Smooth muscle cell (in vitro differentiated cells): ENCODE measurements at regions not wholly inside any gene's neighbourhood (a gene's known extent, or its start where the extent isn't known, plus 50 kb on each side); places are given as distances from the start of the nearest gene placed in this dataset.

Experiments used
- DNase-seq: peaks from one replicate; lab custom pipeline; 2025; ENCODE audit not compliant: unreplicated experiment; lab: John Stamatoyannopoulos, UW
- H2AFZ ChIP-seq: fragments of 200-600 bp; sonication (generic); 2 replicates; pipeline ENCODE4 v1.6.0; 2016; ENCODE audit warnings: antibody characterized with exemption, low read depth, mild to moderate bottlenecking
- H3F3A ChIP-seq: fragments of 200-600 bp; sonication (generic); 2 replicates; pipeline ENCODE4 v1.6.0; 2017; ENCODE audit warnings: antibody characterized with exemption, low read depth
- H3K27ac ChIP-seq: fragments of 200-600 bp; sonication (generic); 2 replicates; pipeline ENCODE4 v1.5.1; 2016; ENCODE audit warnings: low read depth, mild to moderate bottlenecking
- H3K27me3 ChIP-seq: fragments of 200-600 bp; sonication (generic); 2 replicates; pipeline ENCODE4 v1.6.1; 2016; ENCODE audit warnings: low read depth, mild to moderate bottlenecking
- H3K36me3 ChIP-seq: fragments of 200-600 bp; sonication (generic); 2 replicates; pipeline ENCODE4 v1.5.1; 2016; ENCODE audit warnings: low read depth
- H3K4me1 ChIP-seq: fragments of 200-600 bp; sonication (generic); 2 replicates; pipeline ENCODE4 v1.5.1; 2016; ENCODE audit warnings: low read depth
- H3K4me2 ChIP-seq: fragments of 200-600 bp; sonication (generic); 2 replicates; pipeline ENCODE4 v1.6.0; 2016; ENCODE audit warnings: mild to moderate bottlenecking
- H3K4me3 ChIP-seq: fragments of 200-600 bp; sonication (generic); 2 replicates; pipeline ENCODE4 v1.5.1; 2016; ENCODE audit warnings: mild to moderate bottlenecking
- H3K79me2 ChIP-seq: fragments of 200-600 bp; sonication (generic); 2 replicates; pipeline ENCODE4 v1.6.0; 2016; ENCODE audit warnings: low read depth, mild to moderate bottlenecking
- H3K9ac ChIP-seq: fragments of 200-600 bp; sonication (generic); 2 replicates; pipeline ENCODE4 v1.6.0; 2016; ENCODE audit warnings: low read depth
- H3K9me3 ChIP-seq: fragments of 200-600 bp; sonication (generic); replicated peaks from 2 replicates; pipeline ENCODE4 v1.5.1; 2016; ENCODE audit warnings: low read depth
- H4K20me1 ChIP-seq: fragments of 200-600 bp; sonication (generic); 2 replicates; pipeline ENCODE4 v1.6.0; 2016; ENCODE audit warnings: low read depth
- WGBS: methylation state at CpG from one replicate; pipeline ENCODE4 v1.1.7; 2016; ENCODE audit warnings: low lambda C conversion rate; 5-methylcytosine and 5-hydroxymethylcytosine counted together
- TF ChIP-seq, protein P1 (sequence below): fragments of 200-600 bp; sonication (generic); IDR thresholded peaks from 2 replicates; pipeline ENCODE4 v1.5.1; 2017; ENCODE audit warnings: borderline replicate concordance, mild to moderate bottlenecking, antibody characterized with exemption; ENCODE audit not compliant: insufficient read depth, poor library complexity, severe bottlenecking

DNA sequence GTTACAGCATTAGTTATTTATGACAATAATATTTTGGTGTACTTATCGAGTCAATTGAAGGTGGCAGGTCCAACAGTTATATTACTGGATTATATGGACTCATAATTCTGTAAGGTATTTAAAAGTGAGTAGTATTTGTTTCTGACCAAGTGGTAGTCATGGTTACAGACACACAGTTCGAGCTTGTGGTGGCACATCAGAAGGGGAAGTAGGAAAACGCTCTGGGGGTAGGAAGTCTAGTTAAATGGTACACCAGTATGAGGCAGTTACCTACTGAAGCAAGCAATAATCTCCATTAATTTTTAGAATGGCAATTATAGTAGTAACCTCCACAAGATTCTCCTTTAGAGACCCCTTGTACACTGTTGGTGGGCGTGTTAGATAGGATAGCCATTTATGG lies 541.2 kb downstream of the ETV1 start:
- H3F3A ChIP-seq = no peaks in the 10 kb centered on the region
- no peak for DNase-seq
- no peaks in the 10 kb centered on the region for H3K36me3 ChIP-seq
- no peak overlapping the region for H3K4me3 ChIP-seq
- H3K4me2 ChIP-seq = no peak overlapping the region
- H3K27ac ChIP-seq = no peak overlapping the region
- no peak overlapping the region for H2AFZ ChIP-seq
- H4K20me1 ChIP-seq = no peaks in the 10 kb centered on the region
- no peaks in the 10 kb centered on the region for H3K4me1 ChIP-seq
- H3K9ac ChIP-seq = no peak overlapping the region
- no peaks in the 10 kb centered on the region for H3K79me2 ChIP-seq
- no peaks in the 10 kb centered on the region for H3K9me3 ChIP-seq
- TF ChIP-seq, protein P1, sequence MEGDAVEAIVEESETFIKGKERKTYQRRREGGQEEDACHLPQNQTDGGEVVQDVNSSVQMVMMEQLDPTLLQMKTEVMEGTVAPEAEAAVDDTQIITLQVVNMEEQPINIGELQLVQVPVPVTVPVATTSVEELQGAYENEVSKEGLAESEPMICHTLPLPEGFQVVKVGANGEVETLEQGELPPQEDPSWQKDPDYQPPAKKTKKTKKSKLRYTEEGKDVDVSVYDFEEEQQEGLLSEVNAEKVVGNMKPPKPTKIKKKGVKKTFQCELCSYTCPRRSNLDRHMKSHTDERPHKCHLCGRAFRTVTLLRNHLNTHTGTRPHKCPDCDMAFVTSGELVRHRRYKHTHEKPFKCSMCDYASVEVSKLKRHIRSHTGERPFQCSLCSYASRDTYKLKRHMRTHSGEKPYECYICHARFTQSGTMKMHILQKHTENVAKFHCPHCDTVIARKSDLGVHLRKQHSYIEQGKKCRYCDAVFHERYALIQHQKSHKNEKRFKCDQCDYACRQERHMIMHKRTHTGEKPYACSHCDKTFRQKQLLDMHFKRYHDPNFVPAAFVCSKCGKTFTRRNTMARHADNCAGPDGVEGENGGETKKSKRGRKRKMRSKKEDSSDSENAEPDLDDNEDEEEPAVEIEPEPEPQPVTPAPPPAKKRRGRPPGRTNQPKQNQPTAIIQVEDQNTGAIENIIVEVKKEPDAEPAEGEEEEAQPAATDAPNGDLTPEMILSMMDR = no peak
- 86% methylated on average over 4 of the region's 4 CpGs for WGBS
- no peaks in the 10 kb centered on the region for H3K27me3 ChIP-seq

DNA sequence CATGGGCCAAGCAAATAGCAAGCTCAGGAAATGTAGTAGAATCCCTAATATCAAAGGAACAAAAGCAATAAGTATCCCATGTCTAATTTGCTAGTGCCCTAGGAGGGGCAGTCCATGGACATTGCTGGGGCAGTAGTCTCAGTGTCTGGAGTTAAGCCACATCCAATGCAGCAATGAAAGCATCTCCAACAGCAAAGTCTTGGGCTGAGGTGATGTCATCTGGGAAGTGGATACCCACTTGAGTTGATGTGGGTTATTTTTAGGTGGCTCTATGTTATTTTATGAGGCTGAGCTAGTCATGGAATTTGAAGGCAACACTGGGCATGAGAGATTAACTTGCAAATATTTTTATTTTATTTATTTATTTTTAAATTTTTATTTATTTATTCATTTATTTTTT lies 540.0 kb downstream of the ETV1 start:
- DNase-seq = no peak
- Histone ChIP-seq H3K27me3 (no peaks in the 10 kb centered on the region), H3F3A (no peaks in the 10 kb centered on the region), H2AFZ (no peak overlapping the region), H3K9me3 (no peaks in the 10 kb centered on the region), H3K9ac (no peak overlapping the region), H3K4me3 (no peak overlapping the region), H3K4me1 (no peaks in the 10 kb centered on the region), H3K36me3 (no peaks in the 10 kb centered on the region), H3K4me2 (no peak overlapping the region), H3K79me2 (no peaks in the 10 kb centered on the region), H4K20me1 (no peaks in the 10 kb centered on the region), H3K27ac (no peak overlapping the region)
- TF ChIP-seq, protein P1 = no peak

DNA sequence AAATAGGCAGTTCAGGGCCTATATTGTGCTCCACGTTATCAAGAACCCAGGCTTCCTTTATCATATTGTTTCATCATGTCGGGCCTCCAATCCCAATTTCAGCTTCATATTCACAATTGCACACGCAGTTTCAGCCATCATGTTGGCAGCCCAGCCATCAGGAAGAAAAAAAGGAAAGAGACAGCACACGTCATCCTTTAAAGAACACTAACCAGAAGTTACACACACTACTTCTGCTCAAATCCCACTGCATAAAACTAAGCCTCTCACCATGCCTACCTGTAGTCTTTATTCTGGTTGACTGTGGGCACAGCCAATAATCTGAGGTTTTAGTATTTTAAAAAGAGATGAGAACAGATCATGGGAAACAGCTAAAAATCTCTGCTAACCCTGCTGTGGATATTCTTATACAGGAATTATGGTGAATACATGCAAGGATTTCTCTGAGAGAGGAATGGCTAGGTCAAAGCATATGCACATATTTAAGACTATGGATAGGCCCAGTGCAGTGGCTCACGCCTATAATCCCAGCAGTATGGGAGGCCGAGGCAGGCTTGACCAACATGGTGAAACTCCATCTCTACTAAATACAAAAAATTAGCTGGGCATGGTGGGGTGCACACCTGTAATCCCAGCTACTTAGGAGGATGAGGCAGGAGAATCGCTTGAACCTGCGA lies 534.4 kb downstream of the ETV1 start:
- H3K36me3 ChIP-seq = no peaks in the 10 kb centered on the region
- H3K9me3 ChIP-seq = no peaks in the 10 kb centered on the region
- no peaks in the 10 kb centered on the region for H3K27me3 ChIP-seq
- H2AFZ ChIP-seq = no peak overlapping the region
- H3K4me1 ChIP-seq = no peaks in the 10 kb centered on the region
- no peak overlapping the region for H3K9ac ChIP-seq
- H3K79me2 ChIP-seq = no peaks in the 10 kb centered on the region
- no peak overlapping the region for H3K4me2 ChIP-seq
- H4K20me1 ChIP-seq = no peaks in the 10 kb centered on the region
- WGBS = 92% methylated on average over 8 of the region's 8 CpGs
- no peak overlapping the region for H3K27ac ChIP-seq
- H3K4me3 ChIP-seq = no peak overlapping the region
- DNase-seq = no peak
- no peaks in the 10 kb centered on the region for H3F3A ChIP-seq
- TF ChIP-seq, protein P1 = no peak

DNA sequence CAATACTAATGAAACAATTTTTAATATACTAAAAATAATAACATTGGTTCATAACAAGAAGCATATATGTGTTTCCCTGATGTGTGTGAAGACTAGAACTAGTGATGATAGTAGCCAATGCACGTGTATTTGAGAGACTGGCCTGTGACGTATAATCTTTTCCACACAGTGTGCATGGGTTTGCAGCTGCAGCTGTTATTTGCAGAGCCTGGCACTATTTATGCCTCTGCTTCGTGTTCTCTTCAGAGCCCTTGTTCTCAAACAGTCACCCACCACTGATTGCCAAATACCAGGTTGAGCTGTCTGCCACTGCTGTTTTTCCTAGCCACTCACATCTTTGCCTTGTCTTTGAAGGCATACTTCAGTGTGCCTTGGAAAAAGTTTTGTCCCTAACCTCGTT lies 531.7 kb downstream of the ETV1 start:
- WGBS = 75% methylated on average over 4 of the region's 4 CpGs
- no peaks in the 10 kb centered on the region for H3K36me3 ChIP-seq
- H3K4me1 ChIP-seq = no peaks in the 10 kb centered on the region
- no peak overlapping the region for H3K9ac ChIP-seq
- H3K27me3 ChIP-seq = no peaks in the 10 kb centered on the region
- no peaks in the 10 kb centered on the region for H3K9me3 ChIP-seq
- H2AFZ ChIP-seq = no peak overlapping the region
- no peak overlapping the region for H3K27ac ChIP-seq
- H4K20me1 ChIP-seq = no peaks in the 10 kb centered on the region
- H3F3A ChIP-seq = no peaks in the 10 kb centered on the region
- TF ChIP-seq, protein P1 = no peak
- H3K79me2 ChIP-seq = no peaks in the 10 kb centered on the region
- no peak overlapping the region for H3K4me3 ChIP-seq
- DNase-seq = no peak
- H3K4me2 ChIP-seq = no peak overlapping the region
